HG03460 (cell line): ENCODE measurements at regions not wholly inside any gene's neighbourhood (a gene's known extent, or its start where the extent isn't known, plus 50 kb on each side); places are given as distances from the start of the nearest gene placed in this dataset.

Experiments
- ATAC-seq: cut with Tn5 transposase; IDR thresholded peaks from one replicate; pipeline ENCODE4 v1.9.1; 2021; ENCODE audit not compliant: unreplicated experiment

GRCh38 chr6:6518631-6519427 is 69.7 kb upstream of the LY86 start:
- ATAC-seq, result no peak

GRCh38 chr6:6521961-6522482 is 66.5 kb upstream of the LY86 start:
- ATAC-seq, result no peak

- ATAC-seq, result no peak
These were observed 65.8 kb upstream of the LY86 start for GRCh38 chr6:6522709-6523108.

- ATAC-seq, result no peak
These were observed 63.6 kb upstream of the LY86 start for GRCh38 chr6:6524951-6525350.

GRCh38 chr6:6525933-6526332 is 62.6 kb upstream of the LY86 start:
- no peak for ATAC-seq

GRCh38 chr6:6529275-6529674 is 59.2 kb upstream of the LY86 start:
- ATAC-seq, result no peak

- ATAC-seq, result no peak
These were observed 55.3 kb upstream of the LY86 start for GRCh38 chr6:6533176-6533575.

GRCh38 chr6:6534399-6534798 is 54.1 kb upstream of the LY86 start:
- no peak for ATAC-seq

GRCh38 chr6:6537488-6538260 is 50.8 kb upstream of the LY86 start:
- no peak for ATAC-seq

GRCh38 chr6:6538261-6538660 is 50.3 kb upstream of the LY86 start:
- ATAC-seq, result no peak
